H9 (cell line): ENCODE measurements at regions not wholly inside any gene's neighbourhood (a gene's known extent, or its start where the extent isn't known, plus 50 kb on each side); places are given as distances from the start of the nearest gene placed in this dataset.

Experiments used
- DNase-seq: peaks from one replicate; pipeline ENCODE4 v3.0.0-alpha.2; 2017
- H2AFZ ChIP-seq: one replicate; pipeline ENCODE4 v1.6.1; 2013; ENCODE audit warnings: mild to moderate bottlenecking, low read length, control low read depth, moderate library complexity
- H2AK5ac ChIP-seq: 2 replicates; pipeline ENCODE4 v1.6.1; 2013; ENCODE audit warnings: low read length, control low read depth, mixed read lengths; ENCODE audit not compliant: insufficient read length
- H2BK120ac ChIP-seq: one replicate; pipeline ENCODE4 v1.6.1; 2013; ENCODE audit warnings: low read depth, mild to moderate bottlenecking, low read length, control low read depth, inconsistent platforms; ENCODE audit not compliant: poor library complexity, severe bottlenecking
- H2BK12ac ChIP-seq: 2 replicates; pipeline ENCODE4 v1.6.1; 2013; ENCODE audit warnings: low read length, control low read depth, mixed read lengths, low read depth; ENCODE audit not compliant: insufficient read length
- H2BK15ac ChIP-seq: 2 replicates; pipeline ENCODE4 v1.6.1; 2013; ENCODE audit warnings: low read depth, low read length, control low read depth
- H2BK20ac ChIP-seq: one replicate; pipeline ENCODE4 v1.6.1; 2013; ENCODE audit warnings: low read depth, mild to moderate bottlenecking, low read length, control low read depth, inconsistent platforms; ENCODE audit not compliant: poor library complexity, severe bottlenecking
- H2BK5ac ChIP-seq: 2 replicates; pipeline ENCODE4 v1.6.1; 2013; ENCODE audit warnings: low read length, control low read depth, mixed read lengths; ENCODE audit not compliant: insufficient read length
- H3K14ac ChIP-seq: 2 replicates; pipeline ENCODE4 v1.6.1; 2013; ENCODE audit warnings: low read length, control low read depth; ENCODE audit not compliant: insufficient read depth
- H3K18ac ChIP-seq: 2 replicates; pipeline ENCODE4 v1.6.1; 2013; ENCODE audit warnings: low read depth, mild to moderate bottlenecking, mixed read lengths, low read length, control low read depth; ENCODE audit not compliant: insufficient read length
- H3K23ac ChIP-seq: 2 replicates; pipeline ENCODE4 v1.6.1; 2013; ENCODE audit warnings: low read length, control low read depth, mixed read lengths, low read depth; ENCODE audit not compliant: insufficient read length
- H3K23me2 ChIP-seq: 2 replicates; pipeline ENCODE4 v1.6.1; 2013; ENCODE audit warnings: low read depth, mild to moderate bottlenecking, mixed read lengths, low read length, control low read depth; ENCODE audit not compliant: insufficient read length, poor library complexity, severe bottlenecking
- H3K27ac ChIP-seq: 2 replicates; pipeline ENCODE4 v1.5.1; 2013; ENCODE audit warnings: low read length, control low read depth, mixed read lengths, low read depth; ENCODE audit not compliant: insufficient read length
- H3K27me3 ChIP-seq: 2 replicates; pipeline ENCODE4 v1.6.1; 2013; ENCODE audit warnings: low read length, control low read depth, inconsistent platforms; ENCODE audit not compliant: insufficient read depth
- H3K4ac ChIP-seq: 2 replicates; pipeline ENCODE4 v1.6.1; 2013; ENCODE audit warnings: low read depth, mild to moderate bottlenecking, control low read depth, inconsistent platforms, low read length, moderate library complexity
- H3K4me1 ChIP-seq: 2 replicates; pipeline ENCODE4 v1.6.1; 2013; ENCODE audit warnings: low read length, control low read depth, inconsistent platforms; ENCODE audit not compliant: insufficient read depth
- H3K4me2 ChIP-seq: 2 replicates; pipeline ENCODE4 v1.6.1; 2013; ENCODE audit warnings: low read length, control low read depth, mixed read lengths; ENCODE audit not compliant: insufficient read length, insufficient read depth
- H3K56ac ChIP-seq: 2 replicates; pipeline ENCODE4 v1.6.1; 2013; ENCODE audit warnings: low read depth, mild to moderate bottlenecking, mixed read lengths, low read length, control low read depth; ENCODE audit not compliant: insufficient read length
- H3K79me1 ChIP-seq: 2 replicates; pipeline ENCODE4 v1.6.1; 2013; ENCODE audit warnings: low read depth, mild to moderate bottlenecking, moderate library complexity, low read length, control low read depth, inconsistent platforms; ENCODE audit not compliant: insufficient read depth, poor library complexity, severe bottlenecking
- H3K79me2 ChIP-seq: 2 replicates; pipeline ENCODE4 v1.6.1; 2013; ENCODE audit warnings: low read length, control low read depth, inconsistent platforms; ENCODE audit not compliant: insufficient read depth
- H3K9ac ChIP-seq: 2 replicates; pipeline ENCODE4 v1.6.1; 2013; ENCODE audit warnings: low read length, control low read depth, mixed read lengths; ENCODE audit not compliant: insufficient read length; ENCODE audit errors: extremely low read depth
- H3K9me3 ChIP-seq: one replicate; pipeline ENCODE4 v1.6.1; 2013; ENCODE audit warnings: low read depth, low read length, inconsistent platforms; ENCODE audit not compliant: control insufficient read depth
- H3T11ph ChIP-seq: one replicate; pipeline ENCODE4 v1.6.1; 2013; ENCODE audit warnings: mild to moderate bottlenecking, low read length, control low read depth, inconsistent platforms
- H4K20me1 ChIP-seq: one replicate; pipeline ENCODE4 v1.6.1; 2013; ENCODE audit not compliant: control insufficient read depth, insufficient read length, insufficient read depth
- H4K5ac ChIP-seq: 2 replicates; pipeline ENCODE4 v1.6.1; 2013; ENCODE audit warnings: low read depth, mild to moderate bottlenecking, mixed read lengths, low read length, control low read depth; ENCODE audit not compliant: insufficient read length
- H4K8ac ChIP-seq: replicated peaks from 2 replicates; pipeline ENCODE4 v1.6.1; 2013; ENCODE audit warnings: low read length, control low read depth, mixed read lengths, low read depth; ENCODE audit not compliant: insufficient read length
- H4K91ac ChIP-seq: 2 replicates; pipeline ENCODE4 v1.6.1; 2013; ENCODE audit warnings: low read depth, mild to moderate bottlenecking, moderate library complexity, mixed read lengths, low read length, control low read depth; ENCODE audit not compliant: insufficient read length
- H3K27ac Mint-ChIP-seq, 3 experiments: 2 replicates in 2 of 3; 3 replicates in 1 of 3; pipeline ENCODE4 v1.8.0; 2020 to 2021; ENCODE audit warnings: mixed read lengths in 3 of 3, mild to moderate bottlenecking in 1 of 3, moderate library complexity in 1 of 3
- H3K27me3 Mint-ChIP-seq: 2 replicates; pipeline ENCODE4 v1.8.0; 2021; ENCODE audit warnings: low read depth, mild to moderate bottlenecking, moderate library complexity, mixed read lengths
- H3K36me3 Mint-ChIP-seq, 3 experiments: 2 replicates in 2 of 3; 3 replicates in 1 of 3; pipeline ENCODE4 v1.8.0; 2020 to 2021; ENCODE audit warnings: low read depth in 3 of 3, mixed read lengths in 3 of 3; ENCODE audit not compliant: insufficient read depth in 1 of 3
- H3K4me1 Mint-ChIP-seq, 2 experiments: 2 replicates each; pipeline ENCODE4 v1.8.0; 2020; ENCODE audit warnings: mixed read lengths in 2 of 2
- H3K4me3 Mint-ChIP-seq, 2 experiments: 2 replicates in 1 of 2; 3 replicates in 1 of 2; pipeline ENCODE4 v1.8.0; 2020 to 2021; ENCODE audit warnings: mild to moderate bottlenecking in 2 of 2, mixed read lengths in 2 of 2, moderate library complexity in 1 of 2
- H3K9me3 Mint-ChIP-seq, 2 experiments: 2 replicates in 1 of 2; 3 replicates in 1 of 2; pipeline ENCODE4 v1.8.0; 2020; ENCODE audit warnings: mild to moderate bottlenecking in 2 of 2, mixed read lengths in 2 of 2, moderate library complexity in 1 of 2
- WGBS: extraction: QIAGEN DNeasy Blood & Tissue Kit; methylation state at CpG from one replicate; pipeline ENCODE4 v1.1.7; 2013; ENCODE audit warnings: missing lambda C conversion rate, low lambda C conversion rate, mixed read lengths; ENCODE audit not compliant: insufficient read length; ENCODE audit errors: extremely low coverage; 5-methylcytosine and 5-hydroxymethylcytosine counted together
- TF ChIP-seq, protein P1 (sequence below): fragments of 200-600 bp; sonication (generic); conservative IDR thresholded peaks from 3 replicates; pipeline ENCODE4 v1.8.0; 2021; ENCODE audit warnings: antibody characterized with exemption, mild to moderate bottlenecking

GRCh38 chr13:85408415-85408814 is 390.8 kb downstream of the SLITRK6 start:
- H3K4me3 Mint-ChIP-seq = no peak overlapping the region
- Histone ChIP-seq H2BK5ac (no peak overlapping the region), H3K23ac (no peak overlapping the region), H2BK120ac (no peak overlapping the region), H3K14ac (no peak overlapping the region), H4K8ac (no peak overlapping the region), H3K27ac (no peak overlapping the region), H3K9me3 (no peaks in the 10 kb centered on the region), H2BK20ac (no peak overlapping the region), H3K23me2 (no peaks in the 10 kb centered on the region), H3K18ac (no peak overlapping the region), H3T11ph (no peak overlapping the region), H3K27me3 (no peaks in the 10 kb centered on the region), H3K56ac (no peak overlapping the region), H2AK5ac (no peak overlapping the region), H3K4me1 (no peaks in the 10 kb centered on the region), H3K4ac (no peak overlapping the region), H3K79me2 (no peaks in the 10 kb centered on the region), H2BK12ac (no peak overlapping the region), H4K5ac (no peak overlapping the region), H2BK15ac (no peak overlapping the region), H2AFZ (no peak overlapping the region), H3K4me2 (no peak overlapping the region), H3K79me1 (no peaks in the 10 kb centered on the region), H4K20me1 (no peaks in the 10 kb centered on the region), H3K9ac (no peak overlapping the region), H4K91ac (no peak overlapping the region)
- DNase-seq = no peak
- H3K36me3 Mint-ChIP-seq = no peaks in the 10 kb centered on the region
- no peak overlapping the region for H3K27ac Mint-ChIP-seq
- peaks cover 0 to 2% of the 10 kb centered on the region in 2 experiments; a peak in 2 of 5 replicates for H3K9me3 Mint-ChIP-seq
- peaks cover 5 to 6% of the 10 kb centered on the region in 2 experiments for H3K4me1 Mint-ChIP-seq
- TF ChIP-seq, protein P1, sequence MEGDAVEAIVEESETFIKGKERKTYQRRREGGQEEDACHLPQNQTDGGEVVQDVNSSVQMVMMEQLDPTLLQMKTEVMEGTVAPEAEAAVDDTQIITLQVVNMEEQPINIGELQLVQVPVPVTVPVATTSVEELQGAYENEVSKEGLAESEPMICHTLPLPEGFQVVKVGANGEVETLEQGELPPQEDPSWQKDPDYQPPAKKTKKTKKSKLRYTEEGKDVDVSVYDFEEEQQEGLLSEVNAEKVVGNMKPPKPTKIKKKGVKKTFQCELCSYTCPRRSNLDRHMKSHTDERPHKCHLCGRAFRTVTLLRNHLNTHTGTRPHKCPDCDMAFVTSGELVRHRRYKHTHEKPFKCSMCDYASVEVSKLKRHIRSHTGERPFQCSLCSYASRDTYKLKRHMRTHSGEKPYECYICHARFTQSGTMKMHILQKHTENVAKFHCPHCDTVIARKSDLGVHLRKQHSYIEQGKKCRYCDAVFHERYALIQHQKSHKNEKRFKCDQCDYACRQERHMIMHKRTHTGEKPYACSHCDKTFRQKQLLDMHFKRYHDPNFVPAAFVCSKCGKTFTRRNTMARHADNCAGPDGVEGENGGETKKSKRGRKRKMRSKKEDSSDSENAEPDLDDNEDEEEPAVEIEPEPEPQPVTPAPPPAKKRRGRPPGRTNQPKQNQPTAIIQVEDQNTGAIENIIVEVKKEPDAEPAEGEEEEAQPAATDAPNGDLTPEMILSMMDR = no peak
- no CpG with 5 or more reads among the region's 3 CpGs for WGBS
- H3K27me3 Mint-ChIP-seq = no peaks in the 10 kb centered on the region
